GM19468 (cell line): ENCODE measurements at regions not wholly inside any gene's neighbourhood (a gene's known extent, or its start where the extent isn't known, plus 50 kb on each side); places are given as distances from the start of the nearest gene placed in this dataset.

Experiments
- ATAC-seq: cut with Tn5 transposase; IDR thresholded peaks from one replicate; pipeline ENCODE4 v1.9.1; 2021; ENCODE audit warnings: mild to moderate bottlenecking, moderate library complexity, moderate number of reproducible peaks; ENCODE audit not compliant: unreplicated experiment; ENCODE audit errors: extremely low read depth

- ATAC-seq: no peak
Observed at GRCh38 chr13:50340551-50341287, 325.5 kb downstream of the KCNRG start.

- ATAC-seq: no peak
Observed at GRCh38 chr13:50341526-50341925, 326.3 kb downstream of the KCNRG start.

GRCh38 chr13:50344717-50345116 lies 329.5 kb downstream of the KCNRG start:
- ATAC-seq: no peak

GRCh38 chr13:50345804-50346203 lies 330.6 kb downstream of the KCNRG start:
- no peak for ATAC-seq

- ATAC-seq: no peak
Observed at GRCh38 chr13:50348371-50348770, 333.1 kb downstream of the KCNRG start.

- ATAC-seq: no peak
Observed at GRCh38 chr13:50352720-50353480, 337.7 kb downstream of the KCNRG start.

GRCh38 chr13:50353651-50354415 lies 338.6 kb downstream of the KCNRG start:
- no peak for ATAC-seq

- no peak for ATAC-seq
Observed at GRCh38 chr13:50355797-50356196, 340.6 kb downstream of the KCNRG start.

GRCh38 chr13:50357136-50357535 lies 341.9 kb downstream of the KCNRG start:
- ATAC-seq: no peak

- no peak for ATAC-seq
Observed at GRCh38 chr13:50357586-50358118, 342.4 kb downstream of the KCNRG start.

- ATAC-seq: no peak
Observed at GRCh38 chr13:50358231-50359040, 343.2 kb downstream of the KCNRG start.

- no peak for ATAC-seq
Observed at GRCh38 chr13:50359041-50359367, 343.8 kb downstream of the KCNRG start.

GRCh38 chr13:50359779-50360178 lies 344.5 kb downstream of the KCNRG start:
- ATAC-seq: no peak

GRCh38 chr13:50360637-50361036 lies 345.4 kb downstream of the KCNRG start:
- ATAC-seq: no peak

GRCh38 chr13:50361282-50361681 lies 346.0 kb downstream of the KCNRG start:
- ATAC-seq: no peak

- peak; percentile 40 for ATAC-seq
Observed at GRCh38 chr13:50365408-50366391, 350.5 kb downstream of the KCNRG start.

GRCh38 chr13:50366488-50367174 lies 351.4 kb downstream of the KCNRG start:
- peak; percentile 13 for ATAC-seq

- ATAC-seq: no peak
Observed at GRCh38 chr13:50369646-50370045, 354.4 kb downstream of the KCNRG start.
